ENCODE measurements at regions not wholly inside any gene's neighbourhood (a gene's known extent, or its start where the extent isn't known, plus 50 kb on each side); places are given as distances from the start of the nearest gene placed in this dataset.
A peak's percentile ranks its signal among the peaks of the same experiment; 100 is the strongest.

GRCh38 chr3:102255736-102256135, 179.1 kb upstream of the ZPLD1 start:
- Histone ChIP-seq H3K27ac (ENCODE audit: low read depth, low read length, poor library complexity, severe bottlenecking) (no peak overlapping the region), H3K4me2 (ENCODE audit: low read length) (no peak overlapping the region), H3K79me2 (ENCODE audit: insufficient read depth, low read depth, low read length) (no peaks in the 10 kb centered on the region), H3K9me3 (ENCODE audit: low read length) (no peaks in the 10 kb centered on the region), H3K36me3 (ENCODE audit: insufficient read depth, low read length) (no peaks in the 10 kb centered on the region), H3K9me2 (ENCODE audit: insufficient read depth, low read length) (no peaks in the 10 kb centered on the region), H3K4me1 (ENCODE audit: insufficient read depth, low read length, poor library complexity, severe bottlenecking) (peaks cover 7% of the 10 kb centered on the region), H4K20me1 (ENCODE audit: insufficient read depth, low read length) (no peaks in the 10 kb centered on the region), H2AFZ (ENCODE audit: low read length) (no peak overlapping the region), H3K4me3 (ENCODE audit: low read depth, low read length, poor library complexity, severe bottlenecking) (no peak overlapping the region)
- ChIA-PET CTCF (ENCODE audit: unreplicated experiment) (no interaction called here), POLR2A (no interaction called here)
- BruUV-seq (replicated peaks) = no TSS peak
- DNase-seq (ENCODE audit: low spot score) = no peak
- intact Hi-C loops (cut with micrococcal nuclease; ENCODE audit: unreplicated experiment) = no loop called here
- TF ChIP-seq CTCF (conservative IDR thresholded peaks at IDR 0.05; ENCODE audit: low read length) (no peak), EZH2phosphoT487 (IDR thresholded peaks at IDR 0.05; ENCODE audit: borderline replicate concordance, low read depth, low read length) (no peak)

- Histone ChIP-seq H3K4me3 (ENCODE audit: low read depth, low read length, poor library complexity, severe bottlenecking) (no peak overlapping the region), H3K79me2 (ENCODE audit: insufficient read depth, low read depth, low read length) (no peaks in the 10 kb centered on the region), H3K4me2 (ENCODE audit: low read length) (peak overlapping the region; percentile 33; the same call in 1 of the 2 replicates), H3K4me1 (ENCODE audit: insufficient read depth, low read length, poor library complexity, severe bottlenecking) (peaks cover 7% of the 10 kb centered on the region), H2AFZ (ENCODE audit: low read length) (peak overlapping the region; percentile 75), H4K20me1 (ENCODE audit: insufficient read depth, low read length) (no peaks in the 10 kb centered on the region), H3K36me3 (ENCODE audit: insufficient read depth, low read length) (no peaks in the 10 kb centered on the region), H3K9me2 (ENCODE audit: insufficient read depth, low read length) (no peaks in the 10 kb centered on the region), H3K9me3 (ENCODE audit: low read length) (no peaks in the 10 kb centered on the region), H3K27ac (ENCODE audit: low read depth, low read length, poor library complexity, severe bottlenecking) (no peak overlapping the region)
- ChIA-PET CTCF (ENCODE audit: unreplicated experiment) (no interaction called here), POLR2A (interaction anchor here (0.6 to 1.8 kb wide), 3 partner anchors 15 to 25 kb away, joined by 3 to 7 read pairs (median 3); no protein-coding TSS in a partner anchor)
- no TSS peak for BruUV-seq (replicated peaks)
- TF ChIP-seq EZH2phosphoT487 (IDR thresholded peaks at IDR 0.05; ENCODE audit: borderline replicate concordance, low read depth, low read length) = no peak
- TF ChIP-seq CTCF (conservative IDR thresholded peaks at IDR 0.05; ENCODE audit: low read length) = no peak
- intact Hi-C loops (cut with micrococcal nuclease; ENCODE audit: unreplicated experiment) = no loop called here
- DNase-seq (ENCODE audit: low spot score) = no peak
Measured at GRCh38 chr3:102258666-102259227, 176.1 kb upstream of the ZPLD1 start.

GRCh38 chr3:102259663-102260062, 175.2 kb upstream of the ZPLD1 start:
- Histone ChIP-seq H4K20me1 (ENCODE audit: insufficient read depth, low read length) (no peaks in the 10 kb centered on the region), H3K4me2 (ENCODE audit: low read length) (no peak overlapping the region), H3K27ac (ENCODE audit: low read depth, low read length, poor library complexity, severe bottlenecking) (no peak overlapping the region), H3K9me2 (ENCODE audit: insufficient read depth, low read length) (no peaks in the 10 kb centered on the region), H3K9me3 (ENCODE audit: low read length) (no peaks in the 10 kb centered on the region), H3K36me3 (ENCODE audit: insufficient read depth, low read length) (no peaks in the 10 kb centered on the region), H2AFZ (ENCODE audit: low read length) (no peak overlapping the region), H3K4me3 (ENCODE audit: low read depth, low read length, poor library complexity, severe bottlenecking) (no peak overlapping the region), H3K79me2 (ENCODE audit: insufficient read depth, low read depth, low read length) (no peaks in the 10 kb centered on the region), H3K4me1 (ENCODE audit: insufficient read depth, low read length, poor library complexity, severe bottlenecking) (peaks cover 7% of the 10 kb centered on the region)
- DNase-seq (ENCODE audit: low spot score) = no peak
- intact Hi-C loops (cut with micrococcal nuclease; ENCODE audit: unreplicated experiment) = no loop called here
- no peak for TF ChIP-seq EZH2phosphoT487 (IDR thresholded peaks at IDR 0.05; ENCODE audit: borderline replicate concordance, low read depth, low read length)
- TF ChIP-seq CTCF (conservative IDR thresholded peaks at IDR 0.05; ENCODE audit: low read length) = no peak
- CTCF ChIA-PET (ENCODE audit: unreplicated experiment) = no interaction called here
- BruUV-seq (replicated peaks) = no TSS peak
- POLR2A ChIA-PET = no interaction called here
